Activated CD4-positive, alpha-beta memory T cell treated with anti-CD3 and anti-CD28 coated beads, Interleukin-2, amount 10 ng/mL, durations not matched to agents 7 days and 5 days (primary cell): ENCODE measurements at regions not wholly inside any gene's neighbourhood (a gene's known extent, or its start where the extent isn't known, plus 50 kb on each side); places are given as distances from the start of the nearest gene placed in this dataset.
"Not testable (repeated sequence)": the region's sequence is repeated elsewhere in the genome, so short reads cannot be mapped to it uniquely, and the experiment has no call there.

Experiments used
- CTCF ChIA-PET: fragments of 350-600 bp; sonication (Branson Sonifier 250); formaldehyde crosslinking; loops from one replicate; lab custom pipeline; 2021; ENCODE audit warnings: antibody characterized with exemption, inconsistent platforms; lab: Charles Lee
- POLR2A ChIA-PET: fragments of 350-600 bp; sonication (Branson Sonifier 250); formaldehyde crosslinking; loops from one replicate; lab custom pipeline; 2021; ENCODE audit warnings: antibody characterized with exemption; lab: Charles Lee
- DNase-seq: peaks from one replicate; pipeline ENCODE4 v3.0.0-alpha.2; 2020
- H3K27ac Mint-ChIP-seq: one replicate; pipeline ENCODE4 v1.8.0; 2021; ENCODE audit warnings: mild to moderate bottlenecking, mixed read lengths
- H3K27me3 Mint-ChIP-seq: one replicate; pipeline ENCODE4 v1.8.0; 2021; ENCODE audit warnings: mixed read lengths
- H3K36me3 Mint-ChIP-seq: one replicate; pipeline ENCODE4 v1.8.0; 2021; ENCODE audit warnings: low read depth, mixed read lengths
- H3K4me1 Mint-ChIP-seq: one replicate; pipeline ENCODE4 v1.8.0; 2021; ENCODE audit warnings: mixed read lengths
- H3K4me3 Mint-ChIP-seq: one replicate; pipeline ENCODE4 v1.8.0; 2021; ENCODE audit warnings: mild to moderate bottlenecking, mixed read lengths
- H3K9me3 Mint-ChIP-seq: one replicate; pipeline ENCODE4 v1.8.0; 2021; ENCODE audit warnings: mixed read lengths

DNA sequence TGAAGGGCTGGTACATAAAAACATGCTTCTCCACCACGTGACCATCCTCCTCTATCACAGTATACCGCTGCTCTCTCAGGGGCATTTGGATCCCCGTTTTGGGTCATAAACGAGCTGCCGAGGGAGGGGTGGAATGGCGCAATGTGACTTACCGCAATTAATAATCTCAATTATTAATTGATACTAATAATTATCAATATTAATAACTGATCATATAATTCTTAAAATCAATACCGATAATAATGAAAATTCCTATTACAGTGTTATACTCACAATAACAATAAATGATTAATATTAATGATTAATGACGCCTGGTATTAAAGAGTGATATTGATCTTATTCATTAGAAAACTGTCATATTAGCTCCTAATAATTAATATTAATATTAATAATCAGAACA lies 56.1 kb upstream of the FRG2C start:
- H3K4me1 Mint-ChIP-seq, H3K9me3 Mint-ChIP-seq, DNase-seq, H3K4me3 Mint-ChIP-seq, H3K36me3 Mint-ChIP-seq, CTCF ChIA-PET, H3K27ac Mint-ChIP-seq, POLR2A ChIA-PET, H3K27me3 Mint-ChIP-seq: not testable (repeated sequence)

- CTCF ChIA-PET: not testable (repeated sequence)
Observed at GRCh38 chr3:75609598-75609997, 54.5 kb upstream of the FRG2C start.

GRCh38 chr3:75610773-75611172 lies 53.4 kb upstream of the FRG2C start:
- no peak for DNase-seq
- Mint-ChIP-seq H3K27ac (no peak overlapping the region), H3K4me1 (no peaks in the 10 kb centered on the region), H3K9me3 (peaks cover 6% of the 10 kb centered on the region), H3K4me3 (no peak overlapping the region), H3K27me3 (no peaks in the 10 kb centered on the region), H3K36me3 (no peaks in the 10 kb centered on the region)
- POLR2A ChIA-PET: no interaction called here
- CTCF ChIA-PET: no interaction called here

More at GRCh38 chr3:75609598-75609997, 54.5 kb upstream of the FRG2C start:
- POLR2A ChIA-PET, H3K27me3 Mint-ChIP-seq, H3K4me1 Mint-ChIP-seq, H3K4me3 Mint-ChIP-seq, DNase-seq, H3K27ac Mint-ChIP-seq, H3K9me3 Mint-ChIP-seq, H3K36me3 Mint-ChIP-seq: not testable (repeated sequence)

GRCh38 chr3:75611724-75612460 lies 52.2 kb upstream of the FRG2C start:
- DNase-seq, POLR2A ChIA-PET, H3K27ac Mint-ChIP-seq, CTCF ChIA-PET, H3K4me1 Mint-ChIP-seq, H3K4me3 Mint-ChIP-seq, H3K9me3 Mint-ChIP-seq, H3K27me3 Mint-ChIP-seq, H3K36me3 Mint-ChIP-seq: not testable (repeated sequence)
